HG02642 (cell line): ENCODE measurements at regions not wholly inside any gene's neighbourhood (a gene's known extent, or its start where the extent isn't known, plus 50 kb on each side); places are given as distances from the start of the nearest gene placed in this dataset.

Source experiments
- ATAC-seq: cut with Tn5 transposase; IDR thresholded peaks from one replicate; pipeline ENCODE4 v1.9.1; 2021; ENCODE audit warnings: mild to moderate bottlenecking; ENCODE audit not compliant: unreplicated experiment, poor library complexity

GRCh38 chr10:78742730-78743615 is 325.8 kb upstream of the ZMIZ1 start:
- ATAC-seq: no peak

GRCh38 chr10:78744056-78744455 is 324.7 kb upstream of the ZMIZ1 start:
- no peak for ATAC-seq

DNA sequence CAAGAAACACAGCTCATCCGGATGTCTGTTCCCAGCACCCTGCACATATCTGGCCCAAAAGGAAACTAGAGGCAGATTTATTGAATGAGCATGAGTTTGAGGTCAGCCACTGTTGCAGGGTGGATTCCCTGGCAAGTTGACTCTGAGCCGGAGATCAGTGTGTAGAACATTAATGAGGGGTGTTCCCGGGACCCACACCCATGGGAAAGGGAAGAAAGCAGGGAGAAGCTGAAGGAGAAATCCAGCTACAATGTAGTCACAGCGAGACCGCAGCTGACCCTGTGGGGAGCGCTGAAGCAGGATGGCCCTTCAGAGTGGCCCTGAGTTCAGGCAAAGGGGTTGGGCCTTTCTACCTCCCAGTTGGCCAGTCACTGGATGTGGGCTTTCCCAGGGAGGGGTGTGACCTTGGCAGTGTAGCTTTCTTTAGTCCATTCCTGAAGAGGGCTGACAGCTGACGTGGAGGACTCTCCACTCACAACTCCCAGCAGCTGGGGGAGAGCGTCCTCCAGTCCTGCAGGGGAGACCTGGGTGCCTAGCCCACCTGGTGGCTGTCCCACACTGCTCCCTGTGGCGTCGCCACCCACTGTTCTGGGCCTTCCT is 324.2 kb upstream of the ZMIZ1 start:
- no peak for ATAC-seq

DNA sequence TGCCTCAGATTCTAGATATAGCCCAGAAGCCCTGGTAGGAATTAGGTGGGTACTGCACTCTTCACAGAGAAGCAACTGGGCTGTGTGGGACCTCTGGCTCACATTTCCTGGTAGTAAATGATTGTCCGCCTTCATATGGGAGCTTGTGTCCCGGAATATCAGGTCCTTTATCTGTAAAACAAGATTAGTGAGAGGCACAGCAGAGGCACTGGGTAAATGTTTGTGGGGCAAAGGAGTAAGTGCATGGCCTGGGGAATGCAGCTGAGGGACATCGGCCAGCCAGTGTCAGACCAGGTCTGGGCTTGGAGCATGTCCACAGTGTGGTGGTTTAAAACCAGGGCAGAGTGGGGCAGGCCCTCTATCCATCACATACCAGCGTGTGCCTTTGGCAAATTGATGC is 323.3 kb upstream of the ZMIZ1 start:
- ATAC-seq: no peak

DNA sequence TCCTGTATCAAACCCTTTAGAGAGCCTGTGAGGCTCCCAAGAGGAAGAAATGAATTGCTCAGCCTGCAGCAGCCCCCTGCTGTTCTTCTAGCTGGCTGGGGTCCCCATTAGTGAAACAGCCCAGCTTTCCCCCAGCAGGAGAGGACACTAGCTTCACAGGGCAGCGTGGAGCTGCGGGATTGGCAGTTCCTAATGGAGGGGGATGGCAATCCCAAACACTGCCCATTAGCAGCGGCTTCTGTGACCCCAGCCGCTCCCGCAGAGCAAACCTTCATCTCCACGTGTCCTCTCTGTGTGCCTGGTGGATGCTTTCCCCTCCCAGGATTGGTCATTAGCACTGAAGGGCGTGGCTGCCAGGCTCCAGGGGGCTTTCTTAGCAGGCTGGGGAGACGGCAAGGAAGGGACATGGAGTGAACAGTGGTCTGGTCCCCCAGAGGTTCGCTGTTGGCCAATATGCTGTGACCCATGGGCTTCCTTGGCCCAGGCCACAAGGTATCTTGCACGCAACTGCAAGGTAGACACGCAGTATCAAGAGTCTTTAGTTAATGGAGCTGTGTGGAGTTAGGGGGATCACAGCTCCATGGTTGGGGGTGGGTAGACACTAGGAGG is 322.5 kb upstream of the ZMIZ1 start:
- no peak for ATAC-seq

- no peak for ATAC-seq
Measured at GRCh38 chr10:78747401-78748234, 321.1 kb upstream of the ZMIZ1 start.

GRCh38 chr10:78748235-78748533 is 320.6 kb upstream of the ZMIZ1 start:
- no peak for ATAC-seq

- ATAC-seq: no peak
Measured at GRCh38 chr10:78749200-78749599, 319.6 kb upstream of the ZMIZ1 start.

GRCh38 chr10:78749898-78750297 is 318.9 kb upstream of the ZMIZ1 start:
- ATAC-seq: no peak

- no peak for ATAC-seq
Measured at GRCh38 chr10:78750418-78750817, 318.3 kb upstream of the ZMIZ1 start.

- ATAC-seq: no peak
Measured at GRCh38 chr10:78751716-78752115, 317.1 kb upstream of the ZMIZ1 start.

DNA sequence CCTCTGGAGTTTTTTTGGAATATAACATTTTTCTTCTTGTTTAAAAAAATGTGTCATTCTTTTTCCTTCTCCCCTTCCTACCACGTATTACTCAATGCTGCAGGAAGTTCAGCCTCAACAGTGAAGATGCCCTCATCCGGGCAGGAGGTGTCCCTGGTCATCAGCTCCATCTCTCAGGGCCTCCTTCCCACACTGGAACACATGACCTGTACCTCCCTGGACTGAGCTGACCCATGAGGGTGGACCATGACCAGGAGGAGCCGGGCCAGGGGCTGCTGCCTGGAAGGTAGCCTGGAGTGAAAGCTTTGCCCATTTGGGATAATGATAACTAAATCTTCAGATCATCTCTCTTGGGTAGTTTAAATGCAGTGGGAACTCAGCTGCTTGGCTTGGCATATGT is 316.5 kb upstream of the ZMIZ1 start:
- ATAC-seq: no peak

DNA sequence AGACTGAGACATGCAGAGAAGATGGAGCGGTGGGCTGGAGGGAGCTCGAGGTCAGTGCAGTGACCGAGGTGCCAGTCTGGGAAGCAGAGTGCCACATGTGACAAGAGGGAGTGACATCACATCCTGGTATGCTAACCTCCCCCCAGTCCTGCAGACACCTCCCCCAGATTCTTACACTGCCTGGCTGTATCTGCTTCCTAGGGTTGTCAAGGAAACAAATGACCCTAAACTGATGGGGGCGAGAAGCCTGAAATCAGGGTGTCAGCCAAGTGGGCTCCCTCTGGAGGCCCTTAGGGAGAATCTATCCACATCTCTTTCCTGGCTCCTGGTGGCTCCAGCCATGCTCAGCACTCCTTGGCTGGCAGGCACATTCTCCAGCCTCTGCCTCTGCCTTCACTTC is 316.1 kb upstream of the ZMIZ1 start:
- no peak for ATAC-seq

GRCh38 chr10:78754269-78755062 is 314.3 kb upstream of the ZMIZ1 start:
- ATAC-seq: no peak

- no peak for ATAC-seq
Measured at GRCh38 chr10:78755063-78755701, 313.6 kb upstream of the ZMIZ1 start.

DNA sequence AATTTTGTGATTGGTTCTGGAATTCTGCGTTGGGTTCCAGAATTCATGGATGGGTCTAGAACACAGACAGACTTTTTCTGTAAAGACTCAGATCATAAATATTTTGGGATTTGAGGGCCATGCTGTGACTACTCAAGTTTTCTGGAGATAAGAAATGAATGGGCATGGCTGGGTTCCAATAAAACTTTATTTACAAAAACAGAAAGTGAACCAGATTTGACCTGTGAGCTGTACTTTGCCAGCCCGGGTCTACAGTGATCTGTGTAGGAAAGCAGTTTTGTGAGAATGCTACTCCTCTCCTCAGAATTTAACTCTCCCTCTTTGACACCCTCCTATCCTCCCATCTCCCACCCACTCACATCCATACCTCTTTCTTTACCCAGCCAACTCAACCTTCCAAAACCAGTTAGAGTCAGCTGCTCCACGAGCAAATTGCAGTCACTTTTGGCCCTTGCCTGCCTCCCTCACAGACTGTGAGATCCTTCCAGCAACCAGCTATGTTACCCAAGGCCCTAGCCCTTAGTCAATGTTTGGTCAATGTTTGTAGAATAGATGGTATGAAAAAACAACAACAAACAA is 312.8 kb upstream of the ZMIZ1 start:
- no peak for ATAC-seq

DNA sequence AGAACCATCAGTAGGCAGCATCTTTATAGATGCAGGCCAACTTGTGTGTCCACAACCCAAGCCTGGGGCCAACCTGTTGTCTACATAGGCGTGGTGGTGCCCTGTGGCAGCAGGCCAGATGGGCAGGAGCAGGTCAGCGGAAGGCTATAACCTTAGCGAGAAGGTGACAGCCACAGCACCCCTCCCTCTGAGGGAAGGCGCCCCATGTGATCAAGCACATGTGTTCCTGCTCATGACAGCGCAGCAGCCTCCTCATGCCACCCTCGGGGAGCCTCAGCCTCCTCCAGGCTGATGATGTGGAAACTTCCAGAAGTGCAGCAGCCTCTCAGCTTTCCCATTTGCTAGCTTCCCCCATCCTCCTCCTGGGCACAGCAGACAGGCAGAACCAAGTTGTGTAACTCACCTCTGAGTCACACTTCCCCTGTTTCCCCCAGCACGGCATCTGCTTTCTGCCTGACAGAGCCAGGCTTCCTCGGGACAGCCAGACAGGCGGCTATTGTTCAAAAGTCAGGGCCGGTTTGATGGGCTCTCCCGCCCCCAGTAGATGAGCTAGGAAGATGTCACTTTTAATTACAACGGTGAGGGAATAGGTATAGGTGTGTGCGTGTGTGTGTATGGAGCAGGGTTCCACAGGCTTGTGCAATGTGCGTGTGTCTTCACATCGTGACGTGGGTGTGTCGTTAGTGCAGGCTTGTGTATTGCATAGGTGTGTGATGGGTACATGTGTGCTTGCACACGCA is 312.0 kb upstream of the ZMIZ1 start:
- ATAC-seq: no peak

DNA sequence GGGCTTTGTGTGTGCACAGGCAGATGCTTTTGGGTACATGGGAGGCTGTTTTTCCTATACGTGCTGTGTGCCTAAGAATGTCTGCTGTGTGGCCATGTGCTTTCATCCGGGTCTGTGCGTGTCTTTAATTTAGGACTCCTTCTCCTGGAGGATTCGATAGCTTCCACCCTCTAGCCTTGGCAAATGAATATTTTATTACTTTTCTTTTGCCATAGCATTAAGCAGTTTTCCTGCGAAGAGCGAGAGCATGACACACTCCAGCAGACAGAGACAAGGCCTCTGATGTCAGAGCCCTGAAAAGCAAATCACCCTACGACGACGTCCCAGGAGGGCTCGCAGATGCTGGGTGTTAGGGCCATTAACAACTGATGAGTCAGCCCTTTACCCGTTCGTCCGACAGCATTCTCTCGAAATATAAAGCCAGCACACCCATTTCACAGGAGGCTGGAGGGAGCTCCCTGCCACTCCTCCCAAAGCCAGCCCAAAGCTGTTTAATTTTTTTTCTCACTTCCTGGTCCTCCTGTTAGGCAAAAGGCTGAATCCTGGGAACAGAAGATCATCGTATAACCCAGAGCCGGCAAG is 311.3 kb upstream of the ZMIZ1 start:
- no peak for ATAC-seq
